CD14-positive monocyte (primary cell): ENCODE measurements at regions not wholly inside any gene's neighbourhood (a gene's known extent, or its start where the extent isn't known, plus 50 kb on each side); places are given as distances from the start of the nearest gene placed in this dataset.

Experiments used
- DNase-seq, 3 donors: peaks; one replicate each; pipeline ENCODE4 v3.0.0-alpha.2; 2011 to 2022
- H2AFZ ChIP-seq: 2 replicates; pipeline ENCODE4 v1.6.0; 2012; ENCODE audit warnings: mild to moderate bottlenecking, low read depth, low read length, inconsistent platforms; ENCODE audit not compliant: insufficient read depth, poor library complexity, severe bottlenecking
- H3K27ac ChIP-seq, 2 donors: 1 replicate in 1 of 2; 2 replicates in 1 of 2; pipeline ENCODE4 v1.5.1; 2012 to 2013; ENCODE audit warnings: low read length in 2 of 2, control low read depth in 1 of 2, inconsistent platforms in 1 of 2, low read depth in 1 of 2, mild to moderate bottlenecking in 1 of 2
- H3K27me3 ChIP-seq, 2 donors: one replicate each; pipeline versions ENCODE4 v1.6.0 to v1.6.1; 2011 to 2013; ENCODE audit warnings: low read length in 2 of 2; ENCODE audit not compliant: control insufficient read depth in 2 of 2, insufficient read depth in 2 of 2
- H3K36me3 ChIP-seq, 2 donors: replicated peaks in 1 of 2; 1 replicate in 1 of 2; 2 replicates in 1 of 2; pipeline versions ENCODE4 v1.5.1 to v1.6.1; 2012 to 2013; ENCODE audit warnings: low read length in 2 of 2, control low read depth in 1 of 2, inconsistent platforms in 1 of 2, mild to moderate bottlenecking in 1 of 2; ENCODE audit not compliant: insufficient read depth in 2 of 2, control insufficient read depth in 1 of 2
- H3K4me1 ChIP-seq, 2 donors: 1 replicate in 1 of 2; 2 replicates in 1 of 2; pipeline versions ENCODE4 v1.5.1 to v1.6.1; 2012 to 2013; ENCODE audit warnings: low read length in 2 of 2, control low read depth in 1 of 2, inconsistent platforms in 1 of 2, mild to moderate bottlenecking in 1 of 2, moderate library complexity in 1 of 2; ENCODE audit not compliant: insufficient read depth in 2 of 2, control insufficient read depth in 1 of 2
- H3K4me2 ChIP-seq: replicated peaks from 2 replicates; pipeline ENCODE3; 2012; ENCODE audit warnings: low read length, moderate library complexity, mild to moderate bottlenecking; ENCODE audit not compliant: poor library complexity, severe bottlenecking; ENCODE audit errors: extremely low read depth
- H3K4me3 ChIP-seq, 3 experiments: fragments of 200-600 bp in 1 of 3; sonication (generic) in 1 of 3; replicated peaks in 1 of 3; 1 replicate in 2 of 3; 2 replicates in 1 of 3; pipeline ENCODE4 v1.5.1; 2011 to 2013; ENCODE audit warnings: low read length in 3 of 3, mild to moderate bottlenecking in 3 of 3, control low read depth in 2 of 3, low read depth in 2 of 3, inconsistent platforms in 1 of 3, moderate library complexity in 1 of 3
- H3K79me2 ChIP-seq: 2 replicates; pipeline ENCODE4 v1.6.0; 2012; ENCODE audit warnings: mild to moderate bottlenecking, control low read depth, inconsistent platforms, low read length, moderate library complexity; ENCODE audit not compliant: insufficient read depth
- H3K9ac ChIP-seq: 2 replicates; pipeline ENCODE4 v1.6.0; 2017; ENCODE audit warnings: low read length, mild to moderate bottlenecking; ENCODE audit not compliant: insufficient read depth, poor library complexity, severe bottlenecking
- H3K9me3 ChIP-seq, 2 donors: replicated peaks in 1 of 2; 1 replicate in 1 of 2; 2 replicates in 1 of 2; pipeline versions ENCODE4 v1.5.1 to v1.6.1; 2012 to 2013; ENCODE audit warnings: low read length in 2 of 2, control low read depth in 1 of 2; ENCODE audit not compliant: control insufficient read depth in 1 of 2, insufficient read depth in 1 of 2
- H4K20me1 ChIP-seq: 2 replicates; pipeline ENCODE4 v1.6.0; 2012; ENCODE audit warnings: mild to moderate bottlenecking, low read length, control low read depth, moderate library complexity; ENCODE audit not compliant: insufficient read depth
- H3K27ac Mint-ChIP-seq, 7 donors: one replicate each; pipeline ENCODE4 v1.8.0; 2020; ENCODE audit warnings: mild to moderate bottlenecking in 7 of 7, mixed read lengths in 7 of 7, moderate library complexity in 6 of 7, inconsistent platforms in 2 of 7
- H3K27me3 Mint-ChIP-seq, 3 donors: one replicate each; pipeline ENCODE4 v1.8.0; 2021 to 2022; ENCODE audit warnings: low read depth in 3 of 3, mild to moderate bottlenecking in 3 of 3, mixed read lengths in 3 of 3, moderate library complexity in 3 of 3, inconsistent platforms in 1 of 3
- H3K36me3 Mint-ChIP-seq, 2 donors: one replicate each; pipeline ENCODE4 v1.8.0; 2020; ENCODE audit warnings: mixed read lengths in 2 of 2, inconsistent platforms in 1 of 2, mild to moderate bottlenecking in 1 of 2
- H3K4me1 Mint-ChIP-seq: one replicate; pipeline ENCODE4 v1.8.0; 2020; ENCODE audit warnings: mild to moderate bottlenecking, mixed read lengths
- H3K4me3 Mint-ChIP-seq, 2 donors: one replicate each; pipeline ENCODE4 v1.8.0; 2020; ENCODE audit warnings: mild to moderate bottlenecking in 2 of 2, mixed read lengths in 2 of 2, moderate library complexity in 1 of 2
- H3K9me3 Mint-ChIP-seq, 7 donors: one replicate each; pipeline ENCODE4 v1.8.0; 2020 to 2022; ENCODE audit warnings: mixed read lengths in 7 of 7, mild to moderate bottlenecking in 6 of 7, moderate library complexity in 6 of 7, inconsistent platforms in 2 of 7
- CTCF ChIP-seq: fragments of 200-600 bp; IDR thresholded peaks from one replicate; pipeline ENCODE4 v1.8.0; 2022; ENCODE audit warnings: antibody characterized with exemption, mild to moderate bottlenecking
- WGBS: methylation state at CpG from one replicate; pipeline ENCODE4 v1.1.5; 2013; ENCODE audit warnings: missing lambda C conversion rate; ENCODE audit not compliant: insufficient coverage; 5-methylcytosine and 5-hydroxymethylcytosine counted together
- intact Hi-C, 2 donors: fragments of 100-400 bp; cut with micrococcal nuclease; formaldehyde crosslinking; loops; one replicate each; pipeline versions ENCODE4 v1.15.0 to v1.15.1; 2023

- no peak for DNase-seq
- Histone ChIP-seq H3K27ac (no peak overlapping the region), H3K9ac (no peak overlapping the region), H3K36me3 (no peaks in the 10 kb centered on the region), H3K79me2 (no peaks in the 10 kb centered on the region), H3K4me3 (no peak overlapping the region), H3K9me3 (no peaks in the 10 kb centered on the region), H3K4me2 (no peak overlapping the region), H3K27me3 (no peaks in the 10 kb centered on the region), H3K4me1 (no peaks in the 10 kb centered on the region), H2AFZ (no peak overlapping the region), H4K20me1 (no peaks in the 10 kb centered on the region)
- no peaks in the 10 kb centered on the region for H3K4me1 Mint-ChIP-seq
- H3K9me3 Mint-ChIP-seq = peaks cover 0 to 5% (median 0%) of the 10 kb centered on the region in 7 donors
- intact Hi-C loops = no loop called here
- no peak overlapping the region for H3K27ac Mint-ChIP-seq
- no peak overlapping the region for H3K4me3 Mint-ChIP-seq
- WGBS = 88% methylated on average over 3 of the region's 3 CpGs
- no peaks in the 10 kb centered on the region for H3K27me3 Mint-ChIP-seq
- TF ChIP-seq CTCF = no peak
- H3K36me3 Mint-ChIP-seq = no peaks in the 10 kb centered on the region
Observed at GRCh38 chr1:168825820-168826219, 96.8 kb upstream of the DPT start.

GRCh38 chr1:168826269-168826668, 97.3 kb upstream of the DPT start:
- Histone ChIP-seq H4K20me1 (no peaks in the 10 kb centered on the region), H3K27ac (no peak overlapping the region), H3K79me2 (no peaks in the 10 kb centered on the region), H3K4me3 (no peak overlapping the region), H3K9ac (no peak overlapping the region), H3K4me1 (no peaks in the 10 kb centered on the region), H3K27me3 (no peaks in the 10 kb centered on the region), H3K9me3 (no peaks in the 10 kb centered on the region), H3K4me2 (no peak overlapping the region), H2AFZ (no peak overlapping the region), H3K36me3 (no peaks in the 10 kb centered on the region)
- peaks cover 0 to 3% (median 0%) of the 10 kb centered on the region in 7 donors for H3K9me3 Mint-ChIP-seq
- no peaks in the 10 kb centered on the region for H3K36me3 Mint-ChIP-seq
- WGBS = no CpG with 5 or more reads among the region's 3 CpGs
- intact Hi-C loops = no loop called here
- H3K27ac Mint-ChIP-seq = no peak overlapping the region
- no peak for TF ChIP-seq CTCF
- H3K27me3 Mint-ChIP-seq = no peaks in the 10 kb centered on the region
- no peak overlapping the region for H3K4me3 Mint-ChIP-seq
- H3K4me1 Mint-ChIP-seq = no peaks in the 10 kb centered on the region
- DNase-seq = no peak
